Fibroblast of lung (primary cell): ENCODE measurements at regions not wholly inside any gene's neighbourhood (a gene's known extent, or its start where the extent isn't known, plus 50 kb on each side); places are given as distances from the start of the nearest gene placed in this dataset.
"Not testable (repeated sequence)": the region's sequence is repeated elsewhere in the genome, so short reads cannot be mapped to it uniquely, and the experiment has no call there.

ENCODE experiments used
- EZH2 ChIP-seq: IDR thresholded peaks from 2 replicates; pipeline ENCODE4 v1.5.1; 2012; ENCODE audit warnings: low read length, control low read depth, mild to moderate bottlenecking; ENCODE audit errors: missing control alignments
- TF ChIP-seq, protein P1 (sequence below), 2 donors: IDR thresholded peaks in 1 of 2; conservative IDR thresholded peaks in 1 of 2; 1 replicate in 1 of 2; 2 replicates in 1 of 2; pipeline ENCODE4 v1.5.1; 2011 to 2012; ENCODE audit warnings: low read length in 2 of 2, control low read depth in 1 of 2, inconsistent platforms in 1 of 2, low read depth in 1 of 2, mild to moderate bottlenecking in 1 of 2

DNA sequence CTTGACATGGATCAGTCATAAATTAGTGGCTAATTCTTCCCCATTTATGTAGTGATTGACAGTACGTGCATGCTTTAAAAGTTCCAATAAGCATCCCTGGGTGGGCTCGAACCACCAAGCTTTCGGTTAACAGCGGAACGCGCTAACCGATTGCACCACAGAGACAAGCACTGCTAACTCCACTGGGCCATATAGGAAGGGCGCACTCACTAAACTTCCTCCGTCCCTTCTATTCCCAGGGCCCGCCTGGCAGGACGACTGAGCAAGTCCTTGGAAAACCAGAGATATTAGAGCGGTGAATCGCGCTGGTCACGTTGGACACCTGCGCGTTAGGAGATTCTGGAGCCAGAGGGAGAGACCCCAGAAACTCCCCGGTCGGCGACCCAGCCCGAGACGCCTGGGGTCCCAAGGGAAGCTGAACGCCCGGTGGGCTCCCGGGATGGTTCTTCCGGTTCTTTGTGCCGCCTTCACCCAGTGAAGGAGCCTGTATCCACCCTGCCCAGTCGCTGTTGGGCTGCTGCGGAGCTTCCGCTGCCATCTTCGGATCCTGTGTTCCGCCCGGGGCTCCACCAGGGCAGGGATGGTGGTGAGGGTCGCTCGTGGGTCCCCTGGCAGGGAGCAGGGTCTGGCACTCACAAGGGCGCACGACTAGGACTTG, 62.8 kb downstream of the PPIAL4C start:
- TF ChIP-seq, protein P1, sequence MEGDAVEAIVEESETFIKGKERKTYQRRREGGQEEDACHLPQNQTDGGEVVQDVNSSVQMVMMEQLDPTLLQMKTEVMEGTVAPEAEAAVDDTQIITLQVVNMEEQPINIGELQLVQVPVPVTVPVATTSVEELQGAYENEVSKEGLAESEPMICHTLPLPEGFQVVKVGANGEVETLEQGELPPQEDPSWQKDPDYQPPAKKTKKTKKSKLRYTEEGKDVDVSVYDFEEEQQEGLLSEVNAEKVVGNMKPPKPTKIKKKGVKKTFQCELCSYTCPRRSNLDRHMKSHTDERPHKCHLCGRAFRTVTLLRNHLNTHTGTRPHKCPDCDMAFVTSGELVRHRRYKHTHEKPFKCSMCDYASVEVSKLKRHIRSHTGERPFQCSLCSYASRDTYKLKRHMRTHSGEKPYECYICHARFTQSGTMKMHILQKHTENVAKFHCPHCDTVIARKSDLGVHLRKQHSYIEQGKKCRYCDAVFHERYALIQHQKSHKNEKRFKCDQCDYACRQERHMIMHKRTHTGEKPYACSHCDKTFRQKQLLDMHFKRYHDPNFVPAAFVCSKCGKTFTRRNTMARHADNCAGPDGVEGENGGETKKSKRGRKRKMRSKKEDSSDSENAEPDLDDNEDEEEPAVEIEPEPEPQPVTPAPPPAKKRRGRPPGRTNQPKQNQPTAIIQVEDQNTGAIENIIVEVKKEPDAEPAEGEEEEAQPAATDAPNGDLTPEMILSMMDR (conservative IDR thresholded peaks at IDR 0.05 in 1 of 2, IDR thresholded peaks at IDR 0.05 in 1 of 2; ENCODE audit: low read depth in 1 of 2, low read length in 2 of 2) = not testable (repeated sequence)
- TF ChIP-seq EZH2 = not testable (repeated sequence)
